Stomach (tissue), 4 donors: ENCODE measurements at regions not wholly inside any gene's neighbourhood (a gene's known extent, or its start where the extent isn't known, plus 50 kb on each side); places are given as distances from the start of the nearest gene placed in this dataset.

Experiments
- CTCF ChIP-seq, 7 experiments: fragments of 450-650 bp in 4 of 7; fragments of 200-600 bp in 3 of 7; sonication (generic) in 3 of 7; IDR thresholded peaks; one replicate each; pipeline ENCODE4 v1.5.1; 2016 to 2019; ENCODE audit warnings: antibody characterized with exemption in 7 of 7, control low read depth in 2 of 7, mild to moderate bottlenecking in 1 of 7
- EP300 ChIP-seq: sonication (generic); formaldehyde crosslinking; IDR thresholded peaks from one replicate; pipeline ENCODE4 v1.6.1; 2017; ENCODE audit warnings: antibody characterized with exemption
- POLR2A ChIP-seq, 4 donors: fragments of 450-650 bp; IDR thresholded peaks; one replicate each; pipeline ENCODE4 v1.6.1; 2016; ENCODE audit warnings: antibody characterized with exemption in 4 of 4, control low read depth in 2 of 4, mild to moderate bottlenecking in 1 of 4, moderate library complexity in 1 of 4
- POLR2AphosphoS5 ChIP-seq, 3 donors: sonication (generic); formaldehyde crosslinking; IDR thresholded peaks; one replicate each; pipeline ENCODE4 v1.6.1; 2016; ENCODE audit warnings: antibody characterized with exemption in 3 of 3

- TF ChIP-seq POLR2A (IDR thresholded peaks at IDR 0.05) (no peak), EP300 (no peak), CTCF (IDR thresholded peaks at IDR 0.05) (no peak), POLR2AphosphoS5 (IDR thresholded peaks at IDR 0.05) (no peak)
These were observed 199.9 kb upstream of the SATB1 start for GRCh38 chr3:18625085-18625484.
